ENCODE measurements at regions not wholly inside any gene's neighbourhood (a gene's known extent, or its start where the extent isn't known, plus 50 kb on each side); places are given as distances from the start of the nearest gene placed in this dataset.

DNA sequence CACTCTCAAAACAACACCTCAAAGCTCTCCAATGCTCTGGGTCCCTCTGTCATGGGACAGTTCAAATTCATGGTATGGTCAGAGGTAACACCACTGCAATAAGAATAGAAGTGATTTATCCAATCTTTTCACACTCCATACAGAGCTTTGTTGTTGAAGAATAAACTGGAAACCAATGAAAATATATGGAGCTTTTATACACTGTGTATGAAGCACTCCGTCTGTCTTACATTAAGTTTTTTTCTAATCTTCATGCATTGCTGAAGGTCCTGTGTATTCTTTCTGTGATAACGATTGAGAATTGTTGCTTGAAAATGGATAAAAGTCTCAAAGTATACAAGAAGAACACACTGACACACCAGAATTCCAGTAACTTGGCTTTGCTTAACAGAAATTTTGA lies 603.7 kb upstream of the LUZP2 start:
- TF ChIP-seq, protein P1, sequence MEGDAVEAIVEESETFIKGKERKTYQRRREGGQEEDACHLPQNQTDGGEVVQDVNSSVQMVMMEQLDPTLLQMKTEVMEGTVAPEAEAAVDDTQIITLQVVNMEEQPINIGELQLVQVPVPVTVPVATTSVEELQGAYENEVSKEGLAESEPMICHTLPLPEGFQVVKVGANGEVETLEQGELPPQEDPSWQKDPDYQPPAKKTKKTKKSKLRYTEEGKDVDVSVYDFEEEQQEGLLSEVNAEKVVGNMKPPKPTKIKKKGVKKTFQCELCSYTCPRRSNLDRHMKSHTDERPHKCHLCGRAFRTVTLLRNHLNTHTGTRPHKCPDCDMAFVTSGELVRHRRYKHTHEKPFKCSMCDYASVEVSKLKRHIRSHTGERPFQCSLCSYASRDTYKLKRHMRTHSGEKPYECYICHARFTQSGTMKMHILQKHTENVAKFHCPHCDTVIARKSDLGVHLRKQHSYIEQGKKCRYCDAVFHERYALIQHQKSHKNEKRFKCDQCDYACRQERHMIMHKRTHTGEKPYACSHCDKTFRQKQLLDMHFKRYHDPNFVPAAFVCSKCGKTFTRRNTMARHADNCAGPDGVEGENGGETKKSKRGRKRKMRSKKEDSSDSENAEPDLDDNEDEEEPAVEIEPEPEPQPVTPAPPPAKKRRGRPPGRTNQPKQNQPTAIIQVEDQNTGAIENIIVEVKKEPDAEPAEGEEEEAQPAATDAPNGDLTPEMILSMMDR (IDR thresholded peaks at IDR 0.05; ENCODE audit: low read length): no peak
- no peak for TF ChIP-seq EZH2 (optimal IDR thresholded peaks at IDR 0.05; ENCODE audit: low read depth, low read length)

All from MM.1S (cell line).